HG02938 (cell line): ENCODE measurements at regions not wholly inside any gene's neighbourhood (a gene's known extent, or its start where the extent isn't known, plus 50 kb on each side); places are given as distances from the start of the nearest gene placed in this dataset.
"Not testable (repeated sequence)": the region's sequence is repeated elsewhere in the genome, so short reads cannot be mapped to it uniquely, and the experiment has no call there.

Experiments used
- ATAC-seq: cut with Tn5 transposase; IDR thresholded peaks from one replicate; pipeline ENCODE4 v1.9.1; 2021; ENCODE audit warnings: mild to moderate bottlenecking, moderate library complexity; ENCODE audit not compliant: unreplicated experiment

DNA sequence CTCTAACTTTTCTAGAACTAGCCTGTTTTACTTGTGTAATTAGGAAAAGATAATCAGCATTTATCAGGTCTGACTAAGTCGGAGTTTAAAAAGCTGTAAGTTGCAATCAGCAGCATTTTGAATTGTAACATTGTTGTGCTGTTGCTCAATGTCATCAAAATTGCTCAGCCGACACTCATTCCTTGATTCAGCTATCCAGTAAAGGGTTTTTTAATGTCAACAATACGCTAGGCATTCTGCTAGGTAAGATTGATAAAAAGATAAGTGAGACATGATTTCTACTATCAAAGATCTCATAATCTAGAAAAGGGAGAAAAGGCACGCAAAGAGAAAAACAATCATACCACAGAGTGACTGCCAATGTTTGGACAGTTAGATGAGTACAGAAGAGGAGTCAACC is 327.1 kb upstream of the CDH2 start:
- ATAC-seq = no peak

DNA sequence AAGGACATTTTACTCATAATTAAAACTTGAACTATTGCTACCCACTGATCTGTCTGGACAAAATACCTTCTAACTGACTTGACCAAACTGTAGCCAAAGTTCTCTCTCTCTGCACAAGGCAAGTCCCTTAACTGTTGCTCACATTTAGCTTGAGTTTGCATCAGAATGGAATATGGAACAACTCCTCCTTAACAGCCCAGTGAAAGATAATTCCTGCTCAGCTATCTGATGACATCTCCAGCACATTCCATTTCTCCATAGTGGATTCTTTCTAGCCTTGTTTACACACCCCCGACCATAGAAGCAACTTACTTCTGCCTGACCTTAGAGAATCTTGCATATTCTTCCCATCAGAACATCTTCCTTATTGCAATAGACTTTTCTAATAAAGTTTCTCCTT is 317.2 kb upstream of the CDH2 start:
- ATAC-seq = no peak

DNA sequence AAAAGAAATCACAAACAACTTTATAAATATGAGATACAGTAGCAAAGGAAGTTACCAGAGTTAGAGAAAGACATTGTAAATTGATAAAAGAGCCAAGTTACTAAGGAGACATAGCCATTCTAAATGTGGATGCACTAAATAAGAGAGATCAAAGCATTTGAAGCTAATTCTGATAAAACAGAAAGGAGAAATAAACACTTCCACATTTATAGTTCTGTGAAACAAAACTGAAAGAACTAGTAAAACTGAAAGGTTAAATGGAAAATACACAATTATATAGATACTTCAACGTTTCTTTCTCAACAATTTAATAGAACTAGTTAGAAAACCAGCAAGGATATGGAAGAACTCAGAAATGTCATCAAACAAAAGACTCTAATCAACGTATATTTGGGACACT is 309.0 kb upstream of the CDH2 start:
- no peak for ATAC-seq

DNA sequence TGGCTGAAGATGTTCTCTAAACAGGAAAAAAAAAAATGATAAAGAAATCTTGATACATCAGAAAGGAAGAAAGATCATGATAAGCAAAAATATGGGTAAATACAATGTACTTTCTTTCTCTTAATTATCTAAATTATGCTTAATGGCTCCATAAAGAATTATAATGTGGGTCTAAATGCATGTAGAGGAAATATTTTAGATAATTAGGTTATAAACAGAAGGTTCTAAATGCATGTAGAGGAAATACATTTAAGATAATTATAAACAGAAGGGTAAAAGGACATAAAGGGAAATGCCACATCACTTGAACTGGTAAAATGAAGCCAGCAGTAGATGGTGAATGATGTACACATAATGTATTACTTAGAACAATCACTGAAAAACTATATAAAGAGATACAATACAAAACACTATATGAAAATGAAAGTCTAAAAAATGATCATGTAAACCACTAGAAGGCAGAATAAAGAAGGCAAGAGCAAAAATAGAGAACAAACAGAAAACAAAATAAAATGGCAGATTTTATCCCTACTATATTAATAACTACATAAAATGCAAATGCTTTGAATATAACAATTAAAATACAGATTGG is 308.4 kb upstream of the CDH2 start:
- ATAC-seq = no peak

DNA sequence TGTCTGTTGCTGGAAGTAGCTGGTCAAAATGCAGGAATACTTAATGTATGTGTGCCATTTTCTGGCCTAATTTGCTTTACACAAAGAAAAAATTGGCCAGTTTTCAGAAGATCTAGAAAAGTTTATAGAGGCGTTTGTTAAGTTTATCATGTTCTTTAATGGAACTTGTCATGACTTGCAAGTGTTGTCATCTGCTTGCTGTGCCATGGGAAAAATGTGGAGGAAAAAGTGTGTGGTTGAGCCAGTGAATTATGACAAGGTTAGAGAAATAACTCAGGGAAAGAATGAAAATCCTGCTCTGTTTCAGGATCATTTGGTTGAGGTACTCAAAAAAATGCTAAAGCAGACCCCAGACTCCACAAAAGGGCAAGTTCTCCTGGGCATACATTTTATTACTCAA is 301.6 kb upstream of the CDH2 start:
- no peak for ATAC-seq

DNA sequence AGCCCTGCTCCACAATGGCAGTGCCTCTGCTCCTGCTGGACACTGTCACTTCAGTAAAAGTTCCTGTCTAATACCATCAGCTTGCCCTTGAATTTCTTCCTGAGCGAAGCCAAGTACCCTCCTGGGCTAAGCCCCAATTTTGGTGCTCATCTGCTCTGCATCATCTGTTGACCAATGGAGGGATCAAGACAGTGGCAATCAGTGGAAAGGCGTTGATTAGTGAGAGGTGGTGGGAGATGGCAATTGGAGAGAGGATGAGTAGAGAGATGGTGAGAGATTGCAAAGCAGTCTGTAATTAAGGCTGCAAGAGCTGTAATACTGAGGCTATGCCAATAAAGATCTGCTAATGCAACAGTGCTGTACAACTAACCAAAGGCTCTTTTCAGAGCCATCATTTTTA is 299.4 kb upstream of the CDH2 start:
- no peak for ATAC-seq

DNA sequence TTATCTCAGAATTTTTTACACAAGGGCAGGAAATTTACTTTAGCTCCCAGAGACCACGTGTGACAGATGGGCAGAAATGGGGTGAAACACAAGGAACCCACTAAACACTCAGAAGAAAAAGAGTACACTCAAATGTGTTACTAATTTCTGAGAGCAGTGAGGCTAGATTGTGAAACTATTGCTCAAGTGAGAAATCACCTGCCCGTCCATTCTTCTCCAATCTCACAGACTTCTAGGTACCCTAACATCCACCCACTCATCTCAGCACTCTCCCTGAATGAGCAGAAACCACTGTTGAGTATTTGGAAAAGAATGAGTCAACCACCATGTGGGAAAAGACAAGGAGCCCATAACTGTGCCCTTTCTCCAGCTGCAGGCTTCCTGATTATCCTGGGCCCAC is 293.0 kb upstream of the CDH2 start:
- no peak for ATAC-seq

DNA sequence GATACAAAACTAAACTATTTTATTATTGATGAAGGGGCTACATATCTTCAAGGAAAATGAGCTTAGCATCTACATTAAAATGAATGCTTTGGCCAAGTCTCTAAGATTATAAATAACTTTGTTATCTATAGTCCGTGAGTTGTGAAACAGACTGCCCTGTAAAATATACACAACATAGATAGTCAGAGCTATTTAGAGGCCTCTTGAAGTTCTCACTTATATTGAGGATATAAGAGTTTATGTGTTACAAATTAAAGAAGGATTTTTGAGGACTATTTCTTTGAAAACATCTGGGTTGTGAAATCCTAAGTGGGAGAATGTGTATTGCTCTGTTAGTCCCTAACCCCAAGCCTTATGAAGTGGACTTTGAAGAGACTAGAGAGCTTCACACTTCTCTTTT is 292.0 kb upstream of the CDH2 start:
- no peak for ATAC-seq

DNA sequence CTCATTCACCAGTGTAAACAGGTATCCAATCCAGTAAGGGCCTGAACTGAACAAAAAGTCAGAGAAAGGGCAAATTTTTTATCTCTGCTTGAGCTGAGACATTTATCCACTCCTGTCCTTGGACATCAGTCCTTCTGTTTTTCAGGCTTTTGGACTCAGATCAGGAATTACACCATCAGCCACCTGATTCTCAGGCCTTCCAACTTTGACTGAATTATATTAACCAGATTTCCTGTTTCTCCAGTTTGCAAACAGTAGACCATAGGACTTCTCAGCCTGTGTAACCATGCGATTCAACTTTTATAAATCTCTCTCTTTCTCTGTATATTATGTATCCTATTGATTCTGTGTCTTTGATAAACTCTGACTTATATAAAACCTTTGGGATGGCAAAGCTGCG is 289.3 kb upstream of the CDH2 start:
- ATAC-seq = no peak

DNA sequence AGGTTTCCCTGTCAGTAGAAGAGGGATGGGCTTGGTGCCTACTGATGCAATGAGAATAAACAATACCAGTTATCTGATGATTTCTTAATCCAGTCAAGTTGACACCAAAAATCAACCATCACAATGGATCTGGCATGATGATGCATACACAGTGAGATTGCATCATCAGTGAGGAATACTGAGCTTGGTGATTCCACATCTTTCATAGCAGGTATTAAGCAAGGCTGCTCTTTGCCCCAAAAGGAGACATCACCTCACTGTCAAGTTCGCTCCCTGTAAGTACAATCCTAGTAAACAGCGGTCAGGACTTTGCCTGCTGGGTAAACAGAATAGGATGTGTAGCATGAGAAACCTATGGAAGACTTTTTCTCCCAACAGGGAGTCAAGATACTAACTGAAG is 282.7 kb upstream of the CDH2 start:
- ATAC-seq = no peak

DNA sequence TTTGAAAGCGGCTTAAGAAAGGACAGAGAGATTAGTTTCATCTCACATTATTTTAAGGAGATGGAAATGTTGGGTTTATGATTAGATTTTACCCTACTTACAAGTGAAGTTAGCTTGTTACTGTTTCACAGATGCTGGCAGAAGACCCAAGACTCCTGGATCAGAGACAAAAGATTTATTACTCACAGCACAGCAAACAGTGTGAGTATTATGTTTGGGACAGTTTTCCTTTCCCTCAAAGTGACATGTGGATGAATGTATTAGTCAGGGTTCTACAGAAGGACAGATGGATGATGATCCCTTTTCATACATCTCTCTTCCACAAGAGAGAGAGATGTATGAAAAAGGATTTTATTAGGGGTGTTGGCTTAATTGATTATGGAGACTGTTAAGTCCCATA is 281.8 kb upstream of the CDH2 start:
- no peak for ATAC-seq

DNA sequence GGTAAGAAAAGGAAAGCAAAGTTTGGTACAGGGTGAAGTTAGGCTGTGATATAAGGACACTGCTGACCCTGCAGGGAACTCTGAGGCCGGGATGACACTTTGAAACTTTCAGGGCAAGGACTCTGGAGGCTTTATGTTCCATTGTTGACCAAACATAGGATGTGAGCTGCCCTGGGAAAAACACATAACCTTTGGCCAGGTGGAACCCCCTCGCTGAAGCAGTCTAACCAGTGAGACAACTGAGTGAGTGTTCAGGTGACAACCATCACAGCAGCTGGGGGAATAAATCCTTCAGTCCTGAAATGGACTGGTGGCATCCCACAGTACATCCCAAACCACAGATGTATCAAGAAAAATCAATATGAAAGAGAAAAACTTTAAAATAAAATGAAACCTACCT is 280.9 kb upstream of the CDH2 start:
- ATAC-seq = no peak

DNA sequence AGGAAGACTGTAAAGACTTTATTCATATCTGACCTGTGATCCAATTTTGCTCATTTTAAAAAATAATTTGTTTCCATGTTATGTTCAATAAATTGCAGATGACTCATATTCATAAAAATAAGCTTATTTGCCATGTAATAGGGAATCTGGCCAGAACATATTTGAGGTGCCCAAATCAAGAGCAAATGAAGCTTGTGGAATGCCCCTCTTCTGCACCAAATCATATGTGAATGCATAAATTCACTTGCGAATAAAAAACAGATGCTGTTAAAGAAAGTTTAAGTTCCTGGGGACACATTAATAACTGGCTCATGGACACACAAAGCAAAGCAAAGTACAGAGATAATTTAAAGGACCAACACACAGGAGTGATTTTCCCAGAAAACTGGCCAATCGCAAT is 279.0 kb upstream of the CDH2 start:
- no peak for ATAC-seq

DNA sequence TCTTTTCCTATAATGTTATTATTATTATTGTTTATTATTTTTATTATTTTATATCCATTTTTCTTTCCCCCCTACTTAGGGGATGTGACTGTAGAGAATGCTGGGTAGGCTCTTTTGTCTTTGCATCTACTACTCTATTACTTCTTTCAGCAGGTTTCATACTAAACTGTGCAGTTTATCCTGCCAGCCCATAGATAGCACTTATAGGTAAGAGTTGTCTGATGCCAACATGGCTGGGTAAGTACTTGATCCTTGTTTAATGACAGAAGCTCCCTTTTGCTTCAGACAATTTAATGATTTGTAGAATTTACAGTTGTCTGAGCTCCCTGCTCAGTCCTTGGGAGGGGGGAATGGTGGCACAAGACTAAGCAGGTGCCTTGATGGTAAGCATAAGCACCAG is 262.9 kb upstream of the CDH2 start:
- ATAC-seq = no peak

DNA sequence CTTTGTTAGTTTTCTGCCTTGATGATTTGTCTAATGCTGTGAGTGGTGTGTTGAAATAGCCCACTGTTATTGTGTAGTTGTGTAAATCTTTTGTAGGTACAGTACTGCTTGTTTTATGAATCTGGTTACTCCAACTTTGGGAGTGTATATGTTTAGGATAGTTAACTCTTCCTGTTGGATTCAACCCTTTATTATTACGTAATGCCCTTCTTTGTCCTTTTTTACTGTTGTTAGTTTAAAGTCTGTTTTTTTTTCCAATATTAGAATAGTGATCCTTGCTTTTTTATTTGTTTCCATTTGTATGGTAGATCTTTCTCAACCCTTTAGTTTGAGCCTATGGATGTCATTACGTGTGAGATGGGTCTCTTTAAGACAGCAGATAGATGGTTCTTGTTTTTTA is 261.5 kb upstream of the CDH2 start:
- ATAC-seq = no peak

DNA sequence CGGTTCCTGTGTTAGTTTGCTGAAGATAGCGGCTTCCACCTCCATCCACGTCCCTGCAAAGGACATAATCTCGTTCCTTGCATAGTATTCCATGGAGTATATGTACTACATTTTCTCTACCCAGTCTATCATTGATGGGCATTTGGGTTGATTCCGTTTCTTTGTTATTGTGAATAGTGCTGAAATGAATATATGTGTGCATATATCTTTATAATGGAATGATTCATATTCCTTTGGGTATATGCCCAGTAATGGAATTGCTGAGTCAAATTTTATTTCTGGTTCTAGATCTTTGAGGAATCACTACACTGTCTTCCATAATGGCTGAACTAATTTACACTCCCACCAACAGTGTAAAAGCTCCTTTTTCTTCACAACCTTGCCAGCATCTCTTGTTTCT is 255.4 kb upstream of the CDH2 start:
- no peak for ATAC-seq

DNA sequence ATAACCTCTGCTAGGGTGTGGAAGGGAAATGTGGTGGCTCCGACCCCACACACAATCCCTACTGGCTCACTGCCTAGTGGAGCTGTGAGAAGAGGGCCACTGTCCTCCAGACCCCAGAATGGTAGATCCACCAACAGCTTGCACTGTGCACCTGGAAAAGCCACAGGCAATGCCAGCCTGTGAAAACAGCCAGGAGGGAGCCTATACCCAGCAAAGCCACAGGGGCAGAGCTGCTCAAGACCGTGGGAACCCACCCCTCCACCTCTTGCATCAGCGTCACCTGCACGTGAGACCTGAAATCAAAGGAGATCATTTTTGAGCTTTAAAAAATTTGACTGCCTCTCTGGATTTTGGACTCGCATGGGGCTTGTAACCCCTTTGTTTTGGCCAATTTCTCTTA is 249.0 kb upstream of the CDH2 start:
- no peak for ATAC-seq

DNA sequence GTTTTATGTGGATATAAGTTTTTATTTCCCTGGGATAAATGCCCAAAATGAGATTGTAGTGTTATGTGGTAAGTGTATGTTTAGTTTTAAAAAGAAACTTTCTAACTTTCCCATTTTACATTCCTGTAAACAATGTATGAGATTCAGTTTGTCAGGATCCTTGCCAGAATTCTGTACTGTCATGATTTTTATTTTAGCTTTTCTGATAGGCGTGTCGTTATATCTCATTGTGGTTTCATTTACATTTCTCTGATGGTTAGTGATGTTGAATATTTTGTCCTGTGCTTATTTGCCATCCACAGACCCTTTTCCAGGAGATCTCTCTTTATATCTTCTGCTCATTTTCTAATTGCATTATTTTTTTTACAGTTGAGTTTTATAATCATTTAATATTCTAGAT is 245.6 kb upstream of the CDH2 start:
- ATAC-seq = no peak

DNA sequence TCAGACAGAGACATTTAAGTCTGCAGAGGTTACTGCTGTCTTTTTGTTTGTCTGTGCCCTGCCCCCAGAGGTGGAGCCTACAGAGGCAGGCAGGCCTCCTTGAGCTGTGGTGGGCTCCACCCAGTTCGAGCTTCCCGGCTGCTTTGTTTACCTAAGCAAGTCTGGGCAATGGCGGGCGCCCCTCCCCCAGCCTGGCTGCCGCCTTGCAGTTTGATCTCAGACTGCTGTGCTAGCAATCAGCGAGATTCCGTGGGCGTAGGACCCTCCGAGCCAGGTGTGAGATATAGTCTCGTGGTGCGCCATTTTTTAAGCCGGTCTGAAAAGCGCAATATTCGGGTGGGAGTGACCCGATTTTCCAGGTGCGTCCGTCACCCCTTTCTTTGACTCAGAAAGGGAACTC is 245.0 kb upstream of the CDH2 start:
- ATAC-seq = not testable (repeated sequence)

DNA sequence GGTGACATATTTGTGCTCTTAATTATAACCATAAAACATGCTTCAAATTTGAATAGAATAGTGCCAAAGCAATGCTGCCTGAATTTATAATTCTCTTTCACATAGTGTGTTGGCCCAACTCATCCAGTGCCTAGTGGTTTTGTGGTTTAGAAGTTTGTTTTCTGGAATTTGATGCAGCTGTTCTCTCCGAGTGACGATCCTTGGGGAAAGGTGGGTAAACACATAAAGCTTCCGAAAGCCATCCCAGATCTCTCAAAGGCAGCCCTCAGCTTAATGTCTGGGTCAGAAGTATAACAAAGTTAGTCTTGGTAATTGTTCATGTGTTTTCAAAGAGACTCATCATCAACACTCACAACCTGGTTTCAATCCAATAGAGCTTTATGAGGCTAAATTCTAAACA is 235.6 kb upstream of the CDH2 start:
- no peak for ATAC-seq

DNA sequence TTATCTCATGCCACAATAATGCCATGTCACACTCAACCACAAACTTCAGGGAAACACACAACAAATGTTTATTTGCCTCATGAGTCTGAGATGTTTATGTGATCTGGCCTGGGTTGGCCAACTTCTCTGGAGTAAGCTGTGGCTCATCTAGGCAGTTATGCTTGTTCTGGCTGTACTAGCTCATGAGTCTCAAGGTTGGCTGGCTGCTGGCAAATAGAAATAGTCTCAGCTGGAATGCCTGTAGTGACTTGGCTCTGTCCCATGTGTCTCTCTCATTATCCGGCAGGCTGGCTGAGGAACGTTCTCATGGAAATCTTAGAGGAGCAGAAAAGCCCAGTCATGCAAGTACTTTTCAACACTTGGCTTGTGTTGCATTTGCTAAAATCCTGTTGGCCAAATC is 234.9 kb upstream of the CDH2 start:
- no peak for ATAC-seq

DNA sequence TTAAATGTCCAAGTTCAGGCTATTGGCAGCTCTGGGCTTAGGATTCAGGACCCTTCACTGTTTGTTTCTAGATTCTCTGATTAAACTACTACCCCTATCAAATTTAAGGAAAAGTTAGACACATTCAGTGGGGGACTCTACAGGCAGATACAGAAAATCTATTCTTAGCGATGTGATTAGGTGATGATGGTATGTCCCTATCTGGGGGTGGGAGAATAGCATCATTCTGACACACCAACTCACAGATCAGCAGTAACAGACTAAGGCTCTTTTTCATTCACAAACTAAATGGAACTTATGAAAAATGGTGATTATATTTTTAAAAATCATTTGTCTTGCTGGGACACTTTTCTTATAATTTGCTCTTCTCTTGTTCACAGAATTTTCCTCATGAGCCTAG is 232.9 kb upstream of the CDH2 start:
- no peak for ATAC-seq

DNA sequence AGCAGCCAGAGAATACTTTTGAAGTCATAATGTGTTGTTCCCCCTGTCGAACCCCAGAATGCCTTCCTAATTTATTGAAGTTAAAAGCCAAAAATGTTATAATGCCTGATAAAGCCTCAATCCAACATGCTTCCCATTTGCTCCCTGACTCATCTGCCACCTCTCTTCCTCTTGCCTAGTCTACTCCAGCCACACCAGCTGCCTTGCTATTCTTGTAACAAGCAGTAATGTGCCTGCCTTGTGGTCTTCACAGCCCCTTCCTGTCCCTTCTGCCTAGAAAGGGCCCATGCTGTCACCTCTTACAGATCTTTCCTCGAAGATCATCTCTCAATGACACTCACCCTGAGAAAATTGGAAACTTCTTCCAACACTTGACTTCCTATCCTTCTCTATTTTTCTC is 231.6 kb upstream of the CDH2 start:
- no peak for ATAC-seq

DNA sequence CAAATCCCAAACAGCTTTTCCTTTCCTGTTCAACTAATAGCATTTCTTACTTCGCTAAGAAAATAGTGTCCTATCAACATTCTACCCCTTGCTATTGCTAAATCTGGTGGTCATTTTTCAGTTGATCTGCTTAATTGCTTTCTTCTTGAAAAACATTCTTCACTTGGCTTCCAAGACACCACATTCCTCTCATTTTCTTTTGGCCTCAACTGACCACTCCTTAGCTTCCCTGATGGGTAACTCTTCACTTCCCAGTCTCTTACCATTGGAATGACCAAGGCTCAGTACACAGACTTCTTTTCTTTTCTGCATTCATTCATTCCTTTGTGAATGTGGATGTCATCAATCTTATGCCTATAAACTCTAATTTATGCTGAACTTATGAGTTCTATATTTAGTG is 230.8 kb upstream of the CDH2 start:
- ATAC-seq = no peak
